ENCODE measurements at regions not wholly inside any gene's neighbourhood (a gene's known extent, or its start where the extent isn't known, plus 50 kb on each side); places are given as distances from the start of the nearest gene placed in this dataset.

DNA sequence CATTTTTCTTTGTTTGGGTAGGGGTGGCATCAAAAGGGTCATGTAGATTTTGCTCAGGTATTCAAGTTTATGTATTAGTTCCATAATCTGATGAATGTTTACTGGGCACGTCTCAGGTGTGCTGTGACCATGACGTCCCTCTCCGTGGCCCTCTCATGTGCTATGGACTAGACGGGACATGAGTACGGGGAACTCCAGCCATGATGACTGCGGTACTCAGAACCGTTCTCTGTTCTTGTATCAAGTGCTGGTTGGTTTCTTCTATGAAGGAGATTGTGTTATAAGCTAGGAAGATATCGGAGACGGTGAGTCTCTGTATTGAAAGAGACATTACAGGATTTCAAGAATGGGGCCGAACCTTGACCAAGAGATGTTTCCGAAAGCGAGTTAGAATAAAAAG lies 116.5 kb upstream of the ADARB2 start:
- Histone ChIP-seq H3K9me3 (ENCODE audit: control insufficient read depth, insufficient read depth, low read length) (peaks cover 32% of the 10 kb centered on the region), H2AFZ (replicated peaks; ENCODE audit: low read length, poor library complexity) (no peak overlapping the region), H3K27ac (ENCODE audit: insufficient read depth, low read length) (no peak overlapping the region), H3K4ac (ENCODE audit: low read depth, low read length) (no peak overlapping the region), H3K56ac (ENCODE audit: extremely low read depth, insufficient read depth, low read length) (no peak overlapping the region), H3K14ac (replicated peaks; ENCODE audit: low read depth, low read length) (no peak overlapping the region), H4K91ac (ENCODE audit: insufficient read depth, low read depth, low read length) (no peak overlapping the region), H2BK5ac (ENCODE audit: low read depth, low read length, poor library complexity, severe bottlenecking) (no peak overlapping the region), H4K8ac (ENCODE audit: low read depth in 2 of 2, low read length in 2 of 2) (no peak overlapping the region), H3K4me1 (ENCODE audit: control insufficient read depth, insufficient read depth, low read length) (no peaks in the 10 kb centered on the region), H4K20me1 (ENCODE audit: insufficient read depth, low read length) (no peaks in the 10 kb centered on the region), H3K23ac (ENCODE audit: low read depth, low read length) (no peak overlapping the region), H3K4me3 (ENCODE audit: insufficient read depth, low read depth, low read length) (no peak overlapping the region), H2AK9ac (replicated peaks; ENCODE audit: low read depth, low read length, poor library complexity) (no peak overlapping the region), H3K18ac (ENCODE audit: low read depth, low read length) (no peak overlapping the region), H2BK15ac (ENCODE audit: low read depth, low read length) (no peak overlapping the region), H3K79me1 (ENCODE audit: low read depth in 1 of 2, low read length in 2 of 2) (no peaks in the 10 kb centered on the region), H3K4me2 (ENCODE audit: low read depth, low read length) (no peak overlapping the region), H3K27me3 (ENCODE audit: control insufficient read depth, insufficient read depth, low read length) (no peaks in the 10 kb centered on the region), H2BK120ac (ENCODE audit: low read depth, low read length) (no peak overlapping the region), H4K5ac (ENCODE audit: low read depth, low read length) (no peak overlapping the region), H3K9ac (ENCODE audit: low read depth, low read length) (no peak overlapping the region), H3K36me3 (ENCODE audit: control insufficient read depth, insufficient read depth, low read length) (no peaks in the 10 kb centered on the region), H3K9me1 (ENCODE audit: insufficient read depth, low read length) (no peaks in the 10 kb centered on the region), H2AK5ac (ENCODE audit: low read depth, low read length) (no peak overlapping the region), H2BK20ac (ENCODE audit: low read depth, low read length) (no peak overlapping the region)
- intact Hi-C loops (cut with micrococcal nuclease) (no loop called here), dilution Hi-C loops (cut with HindIII; ENCODE audit: low sequenced_read_pairs, unreplicated experiment) (no loop called here), in situ Hi-C loops (cut with MboI; ENCODE audit: low sequenced_read_pairs) (no loop called here)
- ChIA-PET POLR2A (ENCODE audit: unreplicated experiment) (no interaction called here), CTCF (no interaction called here)
- TF ChIP-seq CHD1 (IDR thresholded peaks at IDR 0.05; ENCODE audit: low read depth, low read length) (no peak), RFX5 (IDR thresholded peaks at IDR 0.05; ENCODE audit: low read depth, low read length) (no peak), SMC3 (IDR thresholded peaks at IDR 0.05; ENCODE audit: low read depth, low read length) (no peak), MXI1 (IDR thresholded peaks at IDR 0.05; ENCODE audit: borderline replicate concordance, low read depth, low read length) (no peak), FOS (IDR thresholded peaks at IDR 0.05; ENCODE audit: low read depth, low read length) (no peak), CEBPB (IDR thresholded peaks at IDR 0.05; ENCODE audit: low read depth, low read length) (no peak), BHLHE40 (IDR thresholded peaks at IDR 0.05; ENCODE audit: low read depth, low read length) (no peak), MAZ (IDR thresholded peaks at IDR 0.05; ENCODE audit: borderline replicate concordance, low read depth, low read length) (no peak), MAFK (IDR thresholded peaks at IDR 0.05; ENCODE audit: low read depth, low read length) (no peak), RCOR1 (IDR thresholded peaks at IDR 0.05; ENCODE audit: insufficient replicate concordance, low read length) (no peak), POLR2A (IDR thresholded peaks at IDR 0.05; ENCODE audit: low read depth, low read length) (no peak), RAD21 (IDR thresholded peaks at IDR 0.05; ENCODE audit: low read length) (no peak)
- TF ChIP-seq, protein P1, sequence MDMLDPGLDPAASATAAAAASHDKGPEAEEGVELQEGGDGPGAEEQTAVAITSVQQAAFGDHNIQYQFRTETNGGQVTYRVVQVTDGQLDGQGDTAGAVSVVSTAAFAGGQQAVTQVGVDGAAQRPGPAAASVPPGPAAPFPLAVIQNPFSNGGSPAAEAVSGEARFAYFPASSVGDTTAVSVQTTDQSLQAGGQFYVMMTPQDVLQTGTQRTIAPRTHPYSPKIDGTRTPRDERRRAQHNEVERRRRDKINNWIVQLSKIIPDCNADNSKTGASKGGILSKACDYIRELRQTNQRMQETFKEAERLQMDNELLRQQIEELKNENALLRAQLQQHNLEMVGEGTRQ (IDR thresholded peaks at IDR 0.05; ENCODE audit: low read depth, low read length): no peak
- DNase-seq (no peak), ATAC-seq (ENCODE audit: low read depth) (no peak)
- BruUV-seq (replicated peaks): no TSS peak
- 68% methylated on average over 5 of the region's 12 CpGs; no CpG with 5 or more reads in 1 of the 2 experiments for WGBS, 2 experiments (ENCODE audit: extremely low coverage in 2 of 2, insufficient read length in 1 of 2)
